22Rv1 (cell line): ENCODE measurements at regions not wholly inside any gene's neighbourhood (a gene's known extent, or its start where the extent isn't known, plus 50 kb on each side); places are given as distances from the start of the nearest gene placed in this dataset.

Experiments
- H3K27ac ChIP-seq: fragments of 450-650 bp; 2 replicates; pipeline ENCODE4 v1.5.1; 2017
- ZFX ChIP-seq: fragments of 450-650 bp; IDR thresholded peaks from 2 replicates; pipeline ENCODE4 v1.6.1; 2017; ENCODE audit warnings: antibody characterized with exemption, borderline replicate concordance
- TF ChIP-seq, protein P1 (sequence below): fragments of 450-650 bp; IDR thresholded peaks from 2 replicates; pipeline ENCODE4 v1.5.1; 2017; ENCODE audit warnings: mild to moderate bottlenecking

DNA sequence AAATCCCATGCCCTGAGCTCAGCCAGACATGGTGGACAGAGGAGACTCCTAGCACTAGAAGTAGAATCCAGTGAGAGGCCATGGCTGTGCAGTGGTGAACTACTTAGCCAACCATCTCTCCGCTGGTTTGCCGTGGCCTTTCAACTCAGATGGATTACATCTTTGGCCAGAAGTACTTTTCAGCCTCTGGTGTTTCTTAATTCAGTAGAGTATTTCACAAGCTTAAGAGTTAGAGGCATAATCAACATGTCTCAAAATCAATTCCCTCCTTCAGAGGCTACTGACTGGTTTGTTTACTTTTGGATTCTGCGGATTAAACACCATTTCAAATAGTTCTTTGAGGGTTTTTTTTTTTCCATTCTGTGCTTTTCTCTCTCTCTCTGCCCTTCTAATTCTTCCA lies 91.1 kb upstream of the PGRMC2 start:
- no peak overlapping the region for H3K27ac ChIP-seq
- TF ChIP-seq ZFX = no peak
- TF ChIP-seq, protein P1, sequence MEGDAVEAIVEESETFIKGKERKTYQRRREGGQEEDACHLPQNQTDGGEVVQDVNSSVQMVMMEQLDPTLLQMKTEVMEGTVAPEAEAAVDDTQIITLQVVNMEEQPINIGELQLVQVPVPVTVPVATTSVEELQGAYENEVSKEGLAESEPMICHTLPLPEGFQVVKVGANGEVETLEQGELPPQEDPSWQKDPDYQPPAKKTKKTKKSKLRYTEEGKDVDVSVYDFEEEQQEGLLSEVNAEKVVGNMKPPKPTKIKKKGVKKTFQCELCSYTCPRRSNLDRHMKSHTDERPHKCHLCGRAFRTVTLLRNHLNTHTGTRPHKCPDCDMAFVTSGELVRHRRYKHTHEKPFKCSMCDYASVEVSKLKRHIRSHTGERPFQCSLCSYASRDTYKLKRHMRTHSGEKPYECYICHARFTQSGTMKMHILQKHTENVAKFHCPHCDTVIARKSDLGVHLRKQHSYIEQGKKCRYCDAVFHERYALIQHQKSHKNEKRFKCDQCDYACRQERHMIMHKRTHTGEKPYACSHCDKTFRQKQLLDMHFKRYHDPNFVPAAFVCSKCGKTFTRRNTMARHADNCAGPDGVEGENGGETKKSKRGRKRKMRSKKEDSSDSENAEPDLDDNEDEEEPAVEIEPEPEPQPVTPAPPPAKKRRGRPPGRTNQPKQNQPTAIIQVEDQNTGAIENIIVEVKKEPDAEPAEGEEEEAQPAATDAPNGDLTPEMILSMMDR = no peak

DNA sequence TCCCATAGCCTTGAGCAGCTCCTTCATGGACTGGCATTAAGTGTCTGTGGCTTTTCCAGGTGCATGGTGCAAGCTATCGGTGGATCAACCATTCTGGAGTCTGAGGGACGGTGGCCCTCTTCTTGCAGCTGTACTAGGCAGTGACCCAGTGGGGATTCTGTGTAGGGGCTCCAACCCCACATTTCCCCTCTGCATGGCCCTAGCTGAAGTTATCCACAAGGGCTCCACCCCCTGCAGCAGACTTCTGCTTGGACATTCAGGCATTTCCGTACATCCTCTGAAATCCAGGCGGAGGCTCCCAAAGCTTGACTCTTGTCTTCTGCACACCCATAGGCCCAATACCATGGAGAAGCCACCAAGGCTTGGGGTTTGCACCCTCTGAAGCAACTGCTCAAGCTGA lies 89.3 kb upstream of the PGRMC2 start:
- no peak for TF ChIP-seq ZFX
- TF ChIP-seq, protein P1 = no peak
- no peak overlapping the region for H3K27ac ChIP-seq

DNA sequence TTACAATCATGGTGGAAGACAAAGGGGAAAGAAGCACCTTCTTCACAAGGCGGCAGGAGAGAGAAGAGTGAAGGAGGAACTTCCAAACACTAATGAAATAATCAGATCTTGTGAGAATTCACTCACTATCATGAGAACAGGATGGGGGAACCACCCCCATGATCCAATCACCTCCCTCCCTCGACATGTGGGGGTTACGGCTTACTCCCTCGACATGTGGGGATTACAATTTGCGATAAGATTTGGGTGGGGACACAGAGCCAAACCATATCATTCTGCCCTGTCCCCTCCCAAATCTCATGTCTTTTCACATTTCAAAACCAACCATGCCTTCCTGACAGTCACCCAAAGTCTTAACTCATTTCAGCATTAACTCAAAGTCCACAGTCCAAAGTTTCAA lies 88.7 kb upstream of the PGRMC2 start:
- H3K27ac ChIP-seq = no peak overlapping the region
- no peak for TF ChIP-seq ZFX
- TF ChIP-seq, protein P1 = no peak

DNA sequence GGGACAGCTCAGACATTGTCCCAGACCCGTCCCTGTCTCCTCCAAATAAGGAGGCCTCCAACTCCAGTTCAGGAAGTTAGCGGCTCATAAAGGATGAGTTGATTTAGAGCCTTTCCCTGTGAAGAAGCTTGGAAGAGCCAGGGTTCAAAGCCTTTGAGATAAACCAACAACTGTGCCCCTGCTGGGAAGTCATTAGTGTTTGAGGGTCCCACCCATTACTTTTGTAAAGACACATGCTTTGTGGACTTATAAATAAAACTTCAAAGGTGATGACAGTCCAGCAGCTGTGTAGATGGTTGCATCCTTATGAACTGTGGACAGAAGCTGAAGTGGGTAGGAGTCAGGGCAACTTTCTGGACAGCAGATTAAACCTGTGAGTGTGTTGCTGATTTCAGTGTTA lies 86.0 kb upstream of the PGRMC2 start:
- TF ChIP-seq ZFX = no peak
- H3K27ac ChIP-seq = no peak overlapping the region

DNA sequence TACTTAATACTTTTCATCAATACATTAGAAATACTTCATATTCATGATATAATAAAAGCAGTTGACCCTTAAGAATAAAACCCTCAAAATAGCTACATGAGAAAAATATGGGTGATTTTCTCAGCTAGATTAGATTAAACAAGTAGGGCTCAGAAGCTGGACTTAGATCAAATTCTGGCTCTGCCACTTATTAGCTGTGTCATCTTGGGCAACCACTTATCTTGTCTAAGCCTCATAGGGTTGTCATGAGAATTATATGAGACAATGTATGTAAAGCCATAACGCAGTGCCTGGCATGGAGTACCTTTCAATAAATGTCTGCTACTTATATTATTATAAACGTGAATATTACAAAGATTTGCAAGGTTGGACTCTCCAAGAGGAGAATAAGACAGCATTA lies 84.3 kb upstream of the PGRMC2 start:
- TF ChIP-seq, protein P1 = no peak
- TF ChIP-seq ZFX = no peak

DNA sequence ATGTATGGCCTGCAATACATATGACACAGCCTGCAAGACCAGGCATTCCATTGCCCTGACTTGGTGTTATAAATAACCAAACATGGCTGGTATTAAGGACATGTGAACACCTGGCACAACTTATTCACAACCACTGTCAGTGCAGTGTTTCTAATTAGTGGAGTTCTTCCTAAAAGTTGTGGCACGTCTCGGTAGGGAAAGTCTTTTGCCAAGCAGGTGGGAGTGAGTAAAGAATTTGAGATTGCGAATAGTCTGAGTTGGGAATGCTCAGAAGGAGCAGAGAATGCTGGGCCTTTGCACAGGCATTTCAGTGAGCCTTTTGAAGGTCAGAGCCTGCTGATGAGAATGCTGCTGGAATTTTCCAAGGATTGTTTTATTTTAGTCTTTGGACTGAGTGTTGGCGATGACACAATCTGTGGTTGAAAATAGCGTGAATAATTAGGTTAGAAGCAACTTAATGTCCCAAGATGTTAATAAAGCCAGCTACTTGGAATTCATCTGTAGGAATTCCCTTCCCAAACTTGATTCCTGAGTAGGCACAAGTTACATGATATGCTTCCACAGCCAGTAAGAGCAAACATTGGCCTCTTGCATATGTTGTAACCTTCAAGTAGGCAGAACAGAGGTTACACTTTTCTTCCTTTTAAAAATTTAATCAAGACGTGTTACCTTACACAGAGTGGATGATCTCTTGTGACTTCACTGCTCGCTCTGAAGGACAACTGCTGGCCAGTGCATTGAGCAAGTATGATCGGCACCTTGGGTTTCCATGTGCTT lies 83.6 kb upstream of the PGRMC2 start:
- H3K27ac ChIP-seq = no peak overlapping the region
- TF ChIP-seq, protein P1 = no peak
- no peak for TF ChIP-seq ZFX

More for the DNA sequence above, 84.3 kb upstream of the PGRMC2 start:
- no peak overlapping the region for H3K27ac ChIP-seq

DNA sequence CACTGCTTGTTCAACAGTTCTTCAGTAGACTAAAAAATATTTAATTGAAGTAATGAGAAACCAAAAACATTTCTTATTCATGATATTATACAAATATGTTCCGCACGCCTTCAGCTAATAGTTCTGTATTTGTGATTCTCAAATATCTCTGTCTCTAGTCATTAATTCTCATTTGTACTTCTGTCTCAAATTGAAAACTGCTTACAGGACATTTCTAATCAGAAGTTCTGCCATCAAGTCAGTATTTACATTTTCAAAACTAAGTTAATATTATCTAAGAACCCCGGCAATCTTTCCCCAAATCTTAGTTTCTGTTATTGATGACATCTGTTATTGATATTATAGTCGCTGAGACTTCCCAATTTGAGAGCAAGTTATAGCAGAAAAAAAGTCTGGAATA lies 78.6 kb upstream of the PGRMC2 start:
- no peak overlapping the region for H3K27ac ChIP-seq
- TF ChIP-seq ZFX = no peak
- TF ChIP-seq, protein P1 = no peak

DNA sequence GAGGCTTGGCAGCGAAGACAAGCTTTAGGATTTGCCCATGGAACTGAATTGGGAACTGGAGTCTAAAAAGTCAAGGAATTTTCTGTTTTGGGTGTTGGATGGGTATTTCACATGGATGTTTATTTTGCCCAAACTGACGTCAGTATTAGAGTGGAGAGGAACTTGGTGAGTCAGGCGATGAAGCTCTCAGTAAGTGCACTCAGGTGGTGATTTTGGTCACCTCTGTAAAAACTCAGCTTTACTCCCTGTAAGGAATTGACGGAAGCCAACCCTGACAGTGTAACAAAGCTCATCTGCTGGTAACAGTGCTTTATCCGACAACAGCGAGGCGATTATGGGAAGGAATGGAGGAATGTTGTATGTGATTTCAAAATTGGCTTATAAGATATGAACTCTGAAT lies 77.0 kb upstream of the PGRMC2 start:
- no peak overlapping the region for H3K27ac ChIP-seq
- TF ChIP-seq, protein P1 = no peak
- TF ChIP-seq ZFX = no peak
